CD4-positive, alpha-beta T cell treated with Interleukin-10 for 1 hour (primary cell): ENCODE measurements at regions not wholly inside any gene's neighbourhood (a gene's known extent, or its start where the extent isn't known, plus 50 kb on each side); places are given as distances from the start of the nearest gene placed in this dataset.
"Not testable (repeated sequence)": the region's sequence is repeated elsewhere in the genome, so short reads cannot be mapped to it uniquely, and the experiment has no call there.

ENCODE experiments used
- DNase-seq: peaks from one replicate; pipeline ENCODE4 v3.0.0-alpha.2; 2020

- no peak for DNase-seq
Measured at GRCh38 chr10:26952094-26952493, 91.3 kb upstream of the ABI1 start.

DNA sequence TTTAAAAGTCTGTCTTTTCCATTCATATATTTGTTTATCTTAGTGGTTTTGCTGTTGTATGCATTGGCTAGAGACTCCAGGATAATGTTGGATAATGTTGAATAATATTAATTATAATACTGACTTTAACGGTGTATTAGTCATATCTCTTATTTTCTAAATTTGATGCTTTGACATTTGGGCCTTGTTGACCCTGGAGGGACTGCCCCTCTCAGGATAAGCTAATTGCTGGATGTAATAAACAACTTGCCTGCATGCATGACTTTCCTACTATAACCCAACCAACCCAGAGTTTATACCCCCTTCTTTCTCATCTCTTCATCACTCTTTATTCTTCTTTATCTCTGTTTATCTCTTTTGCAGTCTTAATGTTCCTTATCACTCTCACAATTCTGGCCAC lies 90.9 kb upstream of the ABI1 start:
- no peak for DNase-seq

- no peak for DNase-seq
Measured at GRCh38 chr10:26950934-26951333, 90.2 kb upstream of the ABI1 start.

DNA sequence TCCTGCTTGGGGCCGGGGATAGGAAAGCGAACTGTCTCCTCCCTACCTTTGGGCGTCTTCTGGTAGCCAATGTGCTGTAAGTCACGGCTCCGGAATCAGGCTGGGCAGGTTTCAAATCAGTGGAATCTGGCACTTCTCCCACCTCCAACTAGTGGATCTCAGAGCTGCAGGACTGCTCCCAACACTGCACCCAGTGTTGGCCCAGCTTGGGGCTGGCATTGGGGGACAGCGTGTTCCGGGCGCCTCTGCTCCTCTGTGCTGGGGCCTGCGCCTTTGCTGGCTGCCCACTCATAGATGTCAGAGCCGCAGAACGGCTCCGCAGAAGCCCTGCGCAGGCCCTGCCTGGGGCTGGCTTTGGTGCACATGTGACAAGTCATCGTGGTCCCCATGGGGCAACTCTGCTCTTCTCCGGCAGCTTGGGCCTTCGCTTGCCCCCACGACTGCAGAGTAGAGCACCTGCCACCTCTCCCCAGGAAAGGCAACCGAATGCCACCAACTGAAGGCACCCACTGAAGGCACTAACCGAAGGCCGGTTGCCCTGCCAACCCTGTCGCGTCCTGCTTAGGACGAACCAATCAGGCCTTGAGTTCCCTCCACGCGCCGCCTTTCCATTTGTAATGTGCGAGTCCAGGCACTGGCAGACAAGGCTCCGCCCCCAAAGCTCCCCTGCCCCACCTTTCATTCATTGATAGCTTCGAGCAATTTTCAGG lies 85.5 kb upstream of the ABI1 start:
- no peak for DNase-seq

DNA sequence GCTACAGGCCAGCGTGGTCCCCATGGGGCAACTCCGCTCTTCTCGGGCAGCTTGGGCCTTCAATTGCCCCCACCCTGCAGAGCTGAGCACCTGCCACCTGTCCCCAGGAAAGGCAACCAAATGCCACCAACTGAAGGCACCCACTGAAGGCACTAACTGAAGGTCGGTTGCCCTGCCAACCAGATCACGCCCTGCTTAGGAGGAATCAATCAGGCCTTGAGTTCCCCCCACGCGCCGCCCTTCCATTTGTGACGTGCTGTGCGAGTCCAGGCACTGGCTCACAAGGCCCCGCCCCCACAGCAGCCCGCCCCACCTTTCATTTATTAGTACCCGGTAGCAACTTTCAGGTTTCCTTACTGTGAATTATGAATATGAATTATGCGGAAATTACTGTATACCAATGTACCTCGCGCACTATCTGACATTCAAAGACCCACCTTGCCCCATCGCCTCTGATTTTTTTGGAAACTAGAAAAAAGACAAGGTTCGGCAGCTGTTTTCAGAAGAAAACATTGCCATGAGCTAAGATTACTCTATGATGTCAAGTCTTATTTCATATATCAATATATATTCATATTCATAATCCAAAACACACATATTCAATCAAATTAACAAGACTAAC lies 83.6 kb upstream of the ABI1 start:
- DNase-seq: no peak

GRCh38 chr10:26939962-26940354 lies 79.2 kb upstream of the ABI1 start:
- DNase-seq: no peak

- no peak for DNase-seq
Measured at GRCh38 chr10:26939290-26939961, 78.7 kb upstream of the ABI1 start.

GRCh38 chr10:26938578-26938977 lies 77.8 kb upstream of the ABI1 start:
- no peak for DNase-seq

DNA sequence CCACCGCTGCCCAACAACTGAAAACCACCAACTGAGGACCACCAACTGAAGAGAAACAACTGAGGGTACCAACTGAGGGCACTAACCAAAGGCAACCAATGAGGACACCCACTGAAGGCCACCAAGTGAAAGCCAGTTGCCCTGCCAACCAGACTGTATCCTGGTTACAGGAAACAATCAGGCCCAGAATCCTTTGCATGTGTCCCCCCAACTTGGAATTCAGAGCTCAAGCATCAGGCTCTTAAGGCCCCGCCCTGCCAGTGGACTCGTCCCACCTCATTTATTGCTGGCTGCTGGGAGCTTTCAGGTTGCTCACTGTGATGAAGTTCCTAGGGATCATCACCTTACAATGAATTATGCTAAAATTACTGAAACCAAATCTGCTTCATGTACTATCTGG lies 76.6 kb upstream of the ABI1 start:
- DNase-seq: no peak

DNA sequence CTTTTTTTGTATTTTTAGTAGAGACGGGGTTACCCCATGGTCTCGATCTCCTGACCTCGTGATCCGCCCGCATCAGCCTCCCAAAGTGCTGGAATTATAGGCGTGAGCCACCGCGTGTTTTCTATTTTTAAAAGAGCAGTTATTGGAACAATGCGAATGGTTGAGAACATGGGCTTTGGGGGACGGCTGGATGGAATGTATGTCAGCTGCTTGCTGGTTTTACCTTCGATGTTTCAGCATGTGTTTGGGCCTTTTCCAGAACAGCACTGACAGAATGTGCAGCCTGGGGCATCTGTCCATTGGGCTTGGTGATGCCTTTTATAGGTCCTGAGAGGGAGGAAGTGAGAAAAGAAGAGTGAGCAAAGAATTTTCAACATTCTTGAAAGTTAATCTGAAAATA lies 73.4 kb upstream of the ABI1 start:
- not testable (repeated sequence) for DNase-seq

DNA sequence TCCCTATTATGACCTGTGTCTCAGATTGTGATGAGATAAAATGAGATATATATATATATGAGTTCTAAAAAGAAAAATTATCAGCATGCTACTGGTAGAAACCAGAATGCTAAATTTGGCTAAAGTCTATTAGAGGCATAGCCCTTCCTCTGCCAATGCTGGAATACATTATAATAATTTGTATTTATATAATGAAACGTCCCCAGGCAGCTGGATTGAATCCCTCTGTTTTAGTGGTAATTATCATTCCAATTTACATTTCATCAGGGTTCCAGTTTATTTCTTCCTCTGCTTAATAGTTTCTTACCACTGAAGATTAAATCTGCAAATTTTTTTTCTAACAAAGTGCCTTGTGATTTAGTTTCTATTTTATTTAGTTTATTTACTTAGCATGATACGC lies 71.8 kb upstream of the ABI1 start:
- no peak for DNase-seq

- DNase-seq: peak; percentile 2
Measured at GRCh38 chr10:26931223-26931622, 70.5 kb upstream of the ABI1 start.

GRCh38 chr10:26922824-26923223 lies 62.1 kb upstream of the ABI1 start:
- not testable (repeated sequence) for DNase-seq

DNA sequence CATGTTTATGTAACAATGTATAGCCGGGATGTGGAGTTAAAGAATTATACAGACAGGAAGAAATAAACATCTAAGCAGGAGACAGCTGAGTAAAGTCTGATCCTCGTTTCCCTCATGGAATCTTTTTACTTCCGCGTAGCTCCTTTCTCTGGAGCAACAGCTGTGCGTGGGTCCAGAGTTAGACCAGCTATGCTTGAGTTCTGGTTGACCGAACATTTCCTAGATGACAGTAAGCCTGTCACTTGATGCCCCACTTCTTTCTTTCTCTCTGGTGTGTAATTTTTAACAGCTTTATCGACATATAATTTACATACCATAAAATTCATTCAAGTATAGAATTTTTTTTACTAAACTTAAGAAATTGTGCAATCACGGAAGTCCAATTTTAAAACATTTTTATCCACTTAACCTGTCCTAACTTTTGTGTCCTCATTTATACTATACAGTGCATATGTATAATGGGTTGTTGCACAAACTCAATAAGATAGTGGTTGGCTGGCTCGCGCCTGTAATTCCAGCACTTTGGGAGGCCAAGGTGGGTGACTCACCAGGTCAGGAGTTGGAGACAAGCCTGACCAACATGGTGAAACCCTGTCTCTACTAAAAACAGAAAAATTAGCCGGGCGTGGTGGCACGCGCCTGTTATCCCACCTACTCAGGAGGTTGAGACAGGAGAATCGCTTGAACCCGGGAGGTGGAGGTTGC lies 58.5 kb upstream of the ABI1 start:
- DNase-seq: not testable (repeated sequence)

DNA sequence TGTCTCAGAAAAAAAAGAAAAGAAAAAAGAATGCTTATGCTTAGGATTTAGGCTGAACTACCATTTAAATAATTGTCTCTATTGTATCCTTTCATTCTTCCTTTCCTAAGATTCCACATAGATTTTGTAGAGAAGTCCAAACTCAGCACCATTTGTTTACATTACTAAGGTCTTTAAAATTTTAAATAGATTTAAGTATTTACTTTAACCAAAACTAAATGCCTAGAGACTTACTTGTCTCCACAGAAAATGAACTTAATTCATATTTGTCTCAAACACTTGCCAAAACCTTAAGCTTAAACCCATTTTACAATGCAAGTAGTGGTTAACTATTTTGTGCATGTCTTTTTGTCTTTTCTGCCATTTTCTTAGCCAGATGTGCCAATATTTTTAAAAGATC lies 54.1 kb upstream of the ABI1 start:
- no peak for DNase-seq

GRCh38 chr10:26911811-26912461 lies 51.2 kb upstream of the ABI1 start:
- DNase-seq: no peak
